Upper lobe of left lung (tissue), 4 donors: ENCODE measurements at regions not wholly inside any gene's neighbourhood (a gene's known extent, or its start where the extent isn't known, plus 50 kb on each side); places are given as distances from the start of the nearest gene placed in this dataset.

Experiments used
- CTCF ChIP-seq, 6 experiments: fragments of 450-650 bp in 4 of 6; fragments of 200-600 bp in 2 of 6; sonication (generic) in 2 of 6; IDR thresholded peaks; one replicate each; pipeline ENCODE4 v1.5.1; 2016 to 2019; ENCODE audit warnings: antibody characterized with exemption in 6 of 6
- EP300 ChIP-seq, 4 donors: sonication (generic); formaldehyde crosslinking; IDR thresholded peaks; one replicate each; pipeline ENCODE4 v1.5.1; 2017; ENCODE audit warnings: antibody characterized with exemption in 4 of 4, control low read depth in 2 of 4
- POLR2A ChIP-seq, 4 donors: fragments of 450-650 bp; IDR thresholded peaks; one replicate each; pipeline ENCODE4 v1.5.1; 2016 to 2017; ENCODE audit warnings: antibody characterized with exemption in 4 of 4, mild to moderate bottlenecking in 2 of 4
- POLR2AphosphoS5 ChIP-seq, 2 donors: sonication (generic); formaldehyde crosslinking; IDR thresholded peaks; one replicate each; pipeline ENCODE4 v1.5.1; 2017; ENCODE audit warnings: antibody characterized with exemption in 2 of 2

GRCh38 chr22:48796310-48797015, 1031.2 kb downstream of the BRD1 start:
- TF ChIP-seq CTCF (IDR thresholded peaks at IDR 0.05), result no peak
- TF ChIP-seq POLR2A (IDR thresholded peaks at IDR 0.05), result no peak
- no peak for TF ChIP-seq EP300 (IDR thresholded peaks at IDR 0.05)
- no peak for TF ChIP-seq POLR2AphosphoS5 (IDR thresholded peaks at IDR 0.05)
